CD4-positive, CD25-positive, alpha-beta regulatory T cell (primary cell): ENCODE measurements at regions not wholly inside any gene's neighbourhood (a gene's known extent, or its start where the extent isn't known, plus 50 kb on each side); places are given as distances from the start of the nearest gene placed in this dataset.

Experiments used
- ATAC-seq, 2 donors: fragments of 150-1000 bp; cut with Tn5 transposase; one replicate each; pipeline ENCODE4 v1.10.0; 2021; ENCODE audit warnings: low read depth in 2 of 2, moderate number of reproducible peaks in 2 of 2, moderate library complexity in 1 of 2
- DNase-seq, 3 donors: peaks; one replicate each; pipeline versions ENCODE4 v3.0.0 to v3.0.0-alpha.2; 2012 to 2022; ENCODE audit warnings: mixed read lengths in 1 of 3
- H3K27ac ChIP-seq: one replicate; pipeline ENCODE4 v1.7.0; 2013; ENCODE audit warnings: mild to moderate bottlenecking, low read length; ENCODE audit not compliant: insufficient read depth, poor library complexity, severe bottlenecking
- H3K27me3 ChIP-seq: one replicate; pipeline ENCODE4 v1.7.0; 2013; ENCODE audit warnings: low read length; ENCODE audit not compliant: control insufficient read depth, insufficient read depth
- H3K36me3 ChIP-seq: one replicate; pipeline ENCODE4 v1.7.0; 2013; ENCODE audit warnings: mild to moderate bottlenecking, low read length, moderate library complexity; ENCODE audit not compliant: control insufficient read depth, insufficient read depth
- H3K4me1 ChIP-seq: 2 replicates; pipeline ENCODE4 v1.7.0; 2013; ENCODE audit warnings: mild to moderate bottlenecking, low read length; ENCODE audit not compliant: insufficient read depth, control insufficient read depth, poor library complexity, severe bottlenecking
- H3K4me3 ChIP-seq: one replicate; pipeline ENCODE4 v1.7.0; 2013; ENCODE audit warnings: low read depth, mild to moderate bottlenecking, low read length, moderate library complexity
- H3K9me3 ChIP-seq, 2 experiments: 1 replicate in 1 of 2; 2 replicates in 1 of 2; pipeline ENCODE4 v1.7.0; 2013; ENCODE audit warnings: low read length in 2 of 2, mild to moderate bottlenecking in 1 of 2, moderate library complexity in 1 of 2; ENCODE audit not compliant: control insufficient read depth in 2 of 2
- H3K27ac Mint-ChIP-seq, 3 donors: one replicate each; pipeline ENCODE4 v1.8.0; 2020 to 2022; ENCODE audit warnings: mild to moderate bottlenecking in 3 of 3, mixed read lengths in 3 of 3, moderate library complexity in 2 of 3
- H3K27me3 Mint-ChIP-seq: one replicate; pipeline ENCODE4 v1.8.0; 2022; ENCODE audit warnings: mild to moderate bottlenecking, mixed read lengths
- H3K36me3 Mint-ChIP-seq: one replicate; pipeline ENCODE4 v1.8.0; 2020; ENCODE audit warnings: mixed read lengths
- H3K4me1 Mint-ChIP-seq, 4 donors: one replicate each; pipeline ENCODE4 v1.8.0; 2020 to 2022; ENCODE audit warnings: mixed read lengths in 4 of 4, mild to moderate bottlenecking in 1 of 4
- H3K4me3 Mint-ChIP-seq, 4 donors: one replicate each; pipeline ENCODE4 v1.8.0; 2020 to 2022; ENCODE audit warnings: mild to moderate bottlenecking in 4 of 4, mixed read lengths in 4 of 4, moderate library complexity in 3 of 4
- H3K9me3 Mint-ChIP-seq, 7 donors: one replicate each; pipeline ENCODE4 v1.8.0; 2020 to 2022; ENCODE audit warnings: mixed read lengths in 7 of 7, mild to moderate bottlenecking in 3 of 7, moderate library complexity in 2 of 7

DNA sequence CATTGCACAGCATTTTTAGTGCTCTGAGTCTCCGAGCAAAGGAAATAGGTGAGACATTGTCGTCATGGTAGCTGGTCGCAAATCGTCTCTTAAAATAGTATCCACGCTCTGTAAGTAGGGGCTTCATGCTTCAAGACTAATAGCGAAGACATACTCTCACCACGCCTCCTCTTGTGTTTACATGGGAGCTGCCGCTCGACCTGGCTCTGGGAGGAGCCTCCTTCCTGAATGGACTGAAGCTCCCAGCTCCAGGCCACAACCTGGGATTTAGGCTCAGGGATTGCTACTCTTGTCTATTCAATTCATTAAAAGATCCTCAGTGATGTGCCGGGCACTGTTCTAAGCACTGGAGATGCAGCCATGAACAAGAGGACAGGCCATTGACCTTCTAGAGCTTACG lies 196.1 kb upstream of the GALNT17 start:
- Histone ChIP-seq H3K4me3 (no peak overlapping the region), H3K4me1 (no peaks in the 10 kb centered on the region), H3K36me3 (no peaks in the 10 kb centered on the region), H3K27ac (no peak overlapping the region), H3K9me3 (peaks cover 2 to 5% of the 10 kb centered on the region in 2 experiments), H3K27me3 (no peaks in the 10 kb centered on the region)
- DNase-seq, result no peak
- H3K36me3 Mint-ChIP-seq, result no peaks in the 10 kb centered on the region
- no peak overlapping the region for H3K27ac Mint-ChIP-seq
- no peak overlapping the region for H3K4me3 Mint-ChIP-seq
- H3K4me1 Mint-ChIP-seq, result no peaks in the 10 kb centered on the region
- H3K27me3 Mint-ChIP-seq, result no peaks in the 10 kb centered on the region
- no peak for ATAC-seq
- H3K9me3 Mint-ChIP-seq, result peaks cover 3 to 17% (median 6%) of the 10 kb centered on the region in 7 donors

DNA sequence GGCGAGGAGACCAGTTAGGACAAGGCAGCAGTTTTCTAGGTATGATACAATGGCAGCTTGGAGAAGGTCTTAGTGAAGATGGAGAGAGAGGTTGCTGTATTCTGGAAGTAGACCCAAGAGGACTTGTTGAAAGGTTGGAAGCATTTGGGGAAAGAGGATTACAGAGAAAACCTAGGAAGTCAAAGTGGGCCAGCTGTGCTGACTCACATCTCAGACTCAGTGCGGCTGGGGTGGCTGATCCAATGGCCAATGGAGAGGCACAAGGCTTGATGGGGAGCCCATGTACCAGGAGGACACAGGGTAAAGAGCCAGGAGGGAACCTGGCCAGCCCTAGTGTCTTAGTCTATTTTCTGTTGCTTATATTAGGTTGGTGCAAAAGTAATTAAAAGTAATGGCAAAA lies 194.5 kb upstream of the GALNT17 start:
- no peak overlapping the region for H3K27ac ChIP-seq
- H3K4me1 ChIP-seq, result no peaks in the 10 kb centered on the region
- H3K36me3 ChIP-seq, result no peaks in the 10 kb centered on the region
- DNase-seq (no peak), ATAC-seq (no peak)
- Mint-ChIP-seq H3K4me3 (no peak overlapping the region), H3K27ac (no peak overlapping the region), H3K9me3 (peaks cover 3 to 26% (median 4%) of the 10 kb centered on the region in 7 donors), H3K36me3 (no peaks in the 10 kb centered on the region), H3K4me1 (no peaks in the 10 kb centered on the region), H3K27me3 (no peaks in the 10 kb centered on the region)
- no peaks in the 10 kb centered on the region for H3K27me3 ChIP-seq
- no peak overlapping the region for H3K4me3 ChIP-seq
- H3K9me3 ChIP-seq, result peaks cover 2 to 5% of the 10 kb centered on the region in 2 experiments

- Histone ChIP-seq H3K4me3 (no peak overlapping the region), H3K36me3 (no peaks in the 10 kb centered on the region), H3K27me3 (no peaks in the 10 kb centered on the region), H3K4me1 (no peaks in the 10 kb centered on the region), H3K9me3 (peaks cover 0 to 5% of the 10 kb centered on the region in 2 experiments), H3K27ac (no peak overlapping the region)
- ATAC-seq, result no peak
- no peak overlapping the region for H3K4me3 Mint-ChIP-seq
- no peak overlapping the region for H3K27ac Mint-ChIP-seq
- H3K9me3 Mint-ChIP-seq, result peaks cover 3 to 28% (median 9%) of the 10 kb centered on the region in 7 donors
- DNase-seq, result no peak
- no peaks in the 10 kb centered on the region for H3K36me3 Mint-ChIP-seq
- no peaks in the 10 kb centered on the region for H3K4me1 Mint-ChIP-seq
- H3K27me3 Mint-ChIP-seq, result no peaks in the 10 kb centered on the region
Observed at GRCh38 chr7:70940597-70940996, 191.3 kb upstream of the GALNT17 start.

- Mint-ChIP-seq H3K27ac (no peak overlapping the region), H3K27me3 (no peaks in the 10 kb centered on the region), H3K9me3 (peaks cover 2 to 33% (median 11%) of the 10 kb centered on the region in 7 donors), H3K36me3 (no peaks in the 10 kb centered on the region), H3K4me3 (no peak overlapping the region), H3K4me1 (no peaks in the 10 kb centered on the region)
- H3K9me3 ChIP-seq, result no peaks in the 10 kb centered on the region
- H3K27ac ChIP-seq, result no peak overlapping the region
- H3K36me3 ChIP-seq, result no peaks in the 10 kb centered on the region
- no peak overlapping the region for H3K4me3 ChIP-seq
- DNase-seq (no peak), ATAC-seq (no peak)
- no peaks in the 10 kb centered on the region for H3K27me3 ChIP-seq
- no peaks in the 10 kb centered on the region for H3K4me1 ChIP-seq
Observed at GRCh38 chr7:70942791-70943190, 189.2 kb upstream of the GALNT17 start.

DNA sequence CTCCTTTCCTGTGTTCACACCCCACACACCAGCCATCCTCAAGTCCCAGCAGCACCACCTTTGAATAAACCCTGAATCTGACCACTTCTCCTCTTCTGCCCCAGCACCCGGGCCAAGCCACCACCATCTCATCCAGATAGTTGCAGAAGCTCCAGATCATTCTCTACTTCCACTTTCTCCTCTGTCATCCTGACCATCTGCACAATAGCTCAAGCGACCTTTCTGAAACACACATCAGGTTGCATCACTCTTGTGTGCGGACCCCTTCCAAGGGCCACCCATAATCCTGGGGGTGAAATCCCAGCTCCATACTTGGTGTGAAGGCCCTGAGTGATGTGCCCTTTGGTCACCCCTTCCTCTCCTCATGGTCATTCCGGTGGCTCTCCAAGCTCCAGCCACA lies 187.4 kb upstream of the GALNT17 start:
- Mint-ChIP-seq H3K27me3 (no peaks in the 10 kb centered on the region), H3K4me3 (no peak overlapping the region), H3K9me3 (peaks cover 3 to 33% (median 18%) of the 10 kb centered on the region in 7 donors), H3K27ac (no peak overlapping the region), H3K4me1 (no peaks in the 10 kb centered on the region), H3K36me3 (no peaks in the 10 kb centered on the region)
- H3K9me3 ChIP-seq, result no peaks in the 10 kb centered on the region
- H3K27ac ChIP-seq, result no peak overlapping the region
- H3K27me3 ChIP-seq, result no peaks in the 10 kb centered on the region
- H3K36me3 ChIP-seq, result no peaks in the 10 kb centered on the region
- H3K4me1 ChIP-seq, result no peaks in the 10 kb centered on the region
- no peak for DNase-seq
- no peak for ATAC-seq
- H3K4me3 ChIP-seq, result no peak overlapping the region

DNA sequence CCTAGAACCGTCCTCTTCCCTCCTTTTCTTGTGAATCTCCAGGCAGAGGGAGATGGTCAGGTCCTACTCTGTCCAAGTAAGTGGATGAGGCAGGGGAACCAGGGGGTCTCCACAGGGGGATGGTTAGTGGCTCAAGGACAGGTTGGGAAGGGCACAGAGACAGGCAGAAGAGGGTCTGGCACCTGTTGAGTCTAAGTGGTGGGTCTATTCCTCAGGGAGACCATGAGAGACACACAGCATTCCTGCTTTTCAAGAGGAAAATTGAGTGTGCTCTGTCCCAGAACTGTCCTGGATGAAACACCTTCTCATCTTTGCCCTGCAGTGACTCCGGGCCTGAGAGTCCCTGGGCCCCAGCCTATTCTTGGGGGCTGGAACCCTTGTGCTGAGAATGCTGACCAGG lies 184.8 kb upstream of the GALNT17 start:
- no peaks in the 10 kb centered on the region for H3K27me3 ChIP-seq
- H3K9me3 ChIP-seq, result peaks cover 0 to 4% of the 10 kb centered on the region in 2 experiments
- no peaks in the 10 kb centered on the region for H3K4me1 ChIP-seq
- no peaks in the 10 kb centered on the region for H3K36me3 ChIP-seq
- no peak for DNase-seq
- no peak overlapping the region for H3K4me3 Mint-ChIP-seq
- no peak overlapping the region for H3K27ac ChIP-seq
- no peaks in the 10 kb centered on the region for H3K4me1 Mint-ChIP-seq
- H3K27me3 Mint-ChIP-seq, result no peaks in the 10 kb centered on the region
- ATAC-seq, result no peak
- no peak overlapping the region for H3K27ac Mint-ChIP-seq
- H3K36me3 Mint-ChIP-seq, result peaks cover 4% of the 10 kb centered on the region
- no peak overlapping the region for H3K4me3 ChIP-seq
- H3K9me3 Mint-ChIP-seq, result peaks cover 4 to 30% (median 18%) of the 10 kb centered on the region in 7 donors

- Mint-ChIP-seq H3K4me3 (no peak overlapping the region), H3K9me3 (peaks cover 5 to 22% (median 15%) of the 10 kb centered on the region in 7 donors), H3K4me1 (no peaks in the 10 kb centered on the region), H3K36me3 (peaks cover 4% of the 10 kb centered on the region), H3K27me3 (no peaks in the 10 kb centered on the region), H3K27ac (no peak overlapping the region)
- H3K9me3 ChIP-seq, result peaks cover 0 to 4% of the 10 kb centered on the region in 2 experiments
- DNase-seq (no peak), ATAC-seq (no peak)
- no peaks in the 10 kb centered on the region for H3K4me1 ChIP-seq
- H3K36me3 ChIP-seq, result no peaks in the 10 kb centered on the region
- H3K27ac ChIP-seq, result no peak overlapping the region
- no peak overlapping the region for H3K4me3 ChIP-seq
- H3K27me3 ChIP-seq, result no peaks in the 10 kb centered on the region
Observed at GRCh38 chr7:70949862-70950261, 182.1 kb upstream of the GALNT17 start.

GRCh38 chr7:70951271-70951962 lies 180.5 kb upstream of the GALNT17 start:
- Mint-ChIP-seq H3K27me3 (no peaks in the 10 kb centered on the region), H3K4me3 (no peak overlapping the region)

More at GRCh38 chr7:70951271-70951962, 180.5 kb upstream of the GALNT17 start:
- Histone ChIP-seq H3K27me3 (no peaks in the 10 kb centered on the region), H3K4me3 (no peak overlapping the region), H3K4me1 (no peaks in the 10 kb centered on the region), H3K27ac (no peak overlapping the region), H3K36me3 (no peaks in the 10 kb centered on the region), H3K9me3 (peaks cover 0 to 4% of the 10 kb centered on the region in 2 experiments)
- ATAC-seq (no peak), DNase-seq (no peak)
- Mint-ChIP-seq H3K9me3 (peaks cover 6 to 16% (median 11%) of the 10 kb centered on the region in 7 donors), H3K4me1 (no peaks in the 10 kb centered on the region), H3K27ac (no peak overlapping the region), H3K36me3 (peaks cover 4% of the 10 kb centered on the region)
